ENCODE measurements at regions not wholly inside any gene's neighbourhood (a gene's known extent, or its start where the extent isn't known, plus 50 kb on each side); places are given as distances from the start of the nearest gene placed in this dataset.

- TF ChIP-seq EZH2phosphoT487 (conservative IDR thresholded peaks at IDR 0.05; ENCODE audit: low read length) = no peak
- TF ChIP-seq, protein P1, sequence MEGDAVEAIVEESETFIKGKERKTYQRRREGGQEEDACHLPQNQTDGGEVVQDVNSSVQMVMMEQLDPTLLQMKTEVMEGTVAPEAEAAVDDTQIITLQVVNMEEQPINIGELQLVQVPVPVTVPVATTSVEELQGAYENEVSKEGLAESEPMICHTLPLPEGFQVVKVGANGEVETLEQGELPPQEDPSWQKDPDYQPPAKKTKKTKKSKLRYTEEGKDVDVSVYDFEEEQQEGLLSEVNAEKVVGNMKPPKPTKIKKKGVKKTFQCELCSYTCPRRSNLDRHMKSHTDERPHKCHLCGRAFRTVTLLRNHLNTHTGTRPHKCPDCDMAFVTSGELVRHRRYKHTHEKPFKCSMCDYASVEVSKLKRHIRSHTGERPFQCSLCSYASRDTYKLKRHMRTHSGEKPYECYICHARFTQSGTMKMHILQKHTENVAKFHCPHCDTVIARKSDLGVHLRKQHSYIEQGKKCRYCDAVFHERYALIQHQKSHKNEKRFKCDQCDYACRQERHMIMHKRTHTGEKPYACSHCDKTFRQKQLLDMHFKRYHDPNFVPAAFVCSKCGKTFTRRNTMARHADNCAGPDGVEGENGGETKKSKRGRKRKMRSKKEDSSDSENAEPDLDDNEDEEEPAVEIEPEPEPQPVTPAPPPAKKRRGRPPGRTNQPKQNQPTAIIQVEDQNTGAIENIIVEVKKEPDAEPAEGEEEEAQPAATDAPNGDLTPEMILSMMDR (IDR thresholded peaks at IDR 0.05; ENCODE audit: insufficient read depth, low read length, poor library complexity, severe bottlenecking) = no peak
These were observed 353.1 kb downstream of the EIPR1 start for GRCh38 chr2:3024401-3024935.

Data from SU-DHL-6 (cell line).